ENCODE measurements at regions not wholly inside any gene's neighbourhood (a gene's known extent, or its start where the extent isn't known, plus 50 kb on each side); places are given as distances from the start of the nearest gene placed in this dataset.

DNA sequence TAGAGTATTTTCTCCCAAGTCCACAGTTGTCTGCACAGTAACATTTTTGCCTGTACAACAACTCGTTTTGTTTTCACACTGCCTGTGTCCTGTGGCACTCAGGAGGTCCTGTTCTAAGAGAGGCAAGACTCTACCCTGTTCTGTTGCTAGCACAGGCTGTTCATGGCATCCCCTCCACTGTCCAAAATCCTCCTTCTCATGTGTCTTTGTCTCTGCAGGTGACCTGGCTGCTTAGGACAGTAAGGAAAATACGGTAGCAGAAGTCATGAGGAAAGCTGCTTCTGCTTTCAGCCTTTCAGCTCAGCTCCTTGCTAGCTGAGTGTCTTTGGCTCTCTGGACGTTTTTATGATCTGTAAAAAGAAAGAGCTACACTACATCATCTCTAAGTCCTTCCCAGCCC, 205.9 kb downstream of the C1D start:
- no peaks in the 10 kb centered on the region for H3K9me3 ChIP-seq (ENCODE audit: low read length)
- H2AFZ ChIP-seq (ENCODE audit: low read length), result no peak overlapping the region
- H3K4me2 ChIP-seq (ENCODE audit: low read depth, low read length, poor library complexity, severe bottlenecking), result no peak overlapping the region
- H4K20me1 ChIP-seq (ENCODE audit: insufficient read depth, low read depth, low read length), result no peaks in the 10 kb centered on the region
- no peaks in the 10 kb centered on the region for H3K9me2 ChIP-seq (replicated peaks; ENCODE audit: insufficient read depth, low read length)
- no peaks in the 10 kb centered on the region for H3K79me2 ChIP-seq (ENCODE audit: low read length)
- no peaks in the 10 kb centered on the region for H3K36me3 ChIP-seq (ENCODE audit: insufficient read depth, low read length)
- peaks cover 6% of the 10 kb centered on the region for H3K4me1 ChIP-seq (ENCODE audit: low read length)
- H3K4me3 ChIP-seq (ENCODE audit: low read length), result no peak overlapping the region
- H3K9ac ChIP-seq (ENCODE audit: low read length), result no peak overlapping the region
- H3K27ac ChIP-seq (ENCODE audit: low read length), result no peak overlapping the region
- H3K27me3 ChIP-seq (ENCODE audit: low read length), result no peaks in the 10 kb centered on the region; the same call in 1 of the 2 replicates
- DNase-seq, result no peak

DNA sequence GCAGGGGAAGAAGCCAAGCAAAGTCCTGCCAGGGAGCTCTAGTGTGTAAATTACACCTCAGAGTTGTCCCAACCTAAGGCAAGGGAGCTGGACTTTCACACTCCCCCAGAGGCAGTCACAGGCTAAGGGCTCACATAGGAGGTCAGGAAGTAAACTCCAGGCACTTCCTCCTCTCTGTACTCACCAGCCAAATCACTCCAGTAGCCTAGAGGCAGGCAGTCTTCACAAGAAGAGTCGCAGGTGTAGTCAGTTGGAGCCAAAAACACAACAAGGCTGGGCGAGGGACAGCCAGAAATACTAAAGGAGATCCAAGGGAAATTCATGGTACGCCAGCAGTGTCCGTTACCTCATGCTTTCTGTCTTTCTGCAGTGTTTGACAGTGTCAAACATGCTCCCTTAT, 205.0 kb downstream of the C1D start:
- Histone ChIP-seq H3K36me3 (ENCODE audit: insufficient read depth, low read length) (no peaks in the 10 kb centered on the region), H3K9ac (ENCODE audit: low read length) (no peak overlapping the region), H2AFZ (ENCODE audit: low read length) (no peak overlapping the region), H3K79me2 (ENCODE audit: low read length) (no peaks in the 10 kb centered on the region), H3K9me2 (replicated peaks; ENCODE audit: insufficient read depth, low read length) (no peaks in the 10 kb centered on the region), H3K27ac (ENCODE audit: low read length) (no peak overlapping the region), H3K4me3 (ENCODE audit: low read length) (no peak overlapping the region), H3K27me3 (ENCODE audit: low read length) (no peaks in the 10 kb centered on the region), H4K20me1 (ENCODE audit: insufficient read depth, low read depth, low read length) (no peaks in the 10 kb centered on the region), H3K4me2 (ENCODE audit: low read depth, low read length, poor library complexity, severe bottlenecking) (no peak overlapping the region), H3K4me1 (ENCODE audit: low read length) (peaks cover 8% of the 10 kb centered on the region), H3K9me3 (ENCODE audit: low read length) (no peaks in the 10 kb centered on the region)
- no peak for DNase-seq

DNA sequence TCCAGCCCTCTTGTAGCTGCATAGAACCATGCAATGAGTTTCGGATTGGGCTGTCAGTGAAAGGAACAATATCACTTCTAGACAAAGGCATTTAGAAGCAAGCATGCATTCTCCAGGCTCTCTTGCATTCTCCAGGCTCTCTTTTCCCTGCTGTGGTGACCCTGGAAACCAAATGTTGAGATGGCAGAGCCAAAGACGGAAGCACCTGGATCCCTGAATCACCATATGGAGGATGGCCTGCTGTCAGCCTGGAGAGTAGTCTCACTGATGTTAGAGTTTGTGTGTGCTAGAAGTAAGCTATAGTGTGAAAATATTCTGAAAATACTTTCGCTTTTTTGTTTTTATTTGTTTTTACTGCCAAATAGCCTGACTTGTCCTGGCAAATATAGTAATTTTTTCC, 203.9 kb downstream of the C1D start:
- Histone ChIP-seq H3K9me2 (replicated peaks; ENCODE audit: insufficient read depth, low read length) (no peaks in the 10 kb centered on the region), H3K9ac (ENCODE audit: low read length) (no peak overlapping the region), H3K4me2 (ENCODE audit: low read depth, low read length, poor library complexity, severe bottlenecking) (no peak overlapping the region), H3K4me3 (ENCODE audit: low read length) (no peak overlapping the region), H2AFZ (ENCODE audit: low read length) (no peak overlapping the region), H3K27me3 (ENCODE audit: low read length) (no peaks in the 10 kb centered on the region), H3K79me2 (ENCODE audit: low read length) (no peaks in the 10 kb centered on the region), H3K36me3 (ENCODE audit: insufficient read depth, low read length) (no peaks in the 10 kb centered on the region), H4K20me1 (ENCODE audit: insufficient read depth, low read depth, low read length) (no peaks in the 10 kb centered on the region), H3K4me1 (ENCODE audit: low read length) (peaks cover 8% of the 10 kb centered on the region), H3K9me3 (ENCODE audit: low read length) (no peaks in the 10 kb centered on the region), H3K27ac (ENCODE audit: low read length) (no peak overlapping the region)
- no peak for DNase-seq

DNA sequence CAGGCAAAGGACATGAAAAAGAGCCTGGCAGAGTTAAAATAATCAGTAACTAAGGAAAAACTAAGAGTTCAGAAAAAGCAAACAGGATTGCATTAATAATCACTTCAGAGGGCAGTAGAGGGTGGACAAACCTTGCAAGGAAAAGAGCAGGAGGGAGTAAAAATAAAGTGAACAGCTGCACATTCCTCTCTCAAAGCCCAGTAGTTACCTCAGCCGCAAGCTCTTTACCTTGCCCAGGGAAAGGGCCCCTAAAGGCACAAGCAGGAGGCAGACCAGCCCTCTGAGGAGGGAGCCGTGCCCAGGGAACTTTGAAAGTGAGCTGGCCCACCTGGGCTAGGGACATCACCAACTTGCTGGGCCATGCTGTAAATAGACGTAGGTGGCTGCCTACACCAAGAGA, 196.9 kb downstream of the C1D start:
- no peaks in the 10 kb centered on the region for H3K79me2 ChIP-seq (ENCODE audit: low read length)
- no peaks in the 10 kb centered on the region for H3K36me3 ChIP-seq (ENCODE audit: insufficient read depth, low read length)
- H3K9me3 ChIP-seq (ENCODE audit: low read length), result no peaks in the 10 kb centered on the region
- no peak overlapping the region for H2AFZ ChIP-seq (ENCODE audit: low read length)
- no peak overlapping the region for H3K4me3 ChIP-seq (ENCODE audit: low read length)
- no peak overlapping the region for H3K9ac ChIP-seq (ENCODE audit: low read length)
- H3K4me2 ChIP-seq (ENCODE audit: low read depth, low read length, poor library complexity, severe bottlenecking), result no peak overlapping the region
- H3K27ac ChIP-seq (ENCODE audit: low read length), result no peak overlapping the region
- no peaks in the 10 kb centered on the region for H3K9me2 ChIP-seq (replicated peaks; ENCODE audit: insufficient read depth, low read length)
- peaks cover 8% of the 10 kb centered on the region for H3K4me1 ChIP-seq (ENCODE audit: low read length)
- no peak for DNase-seq
- H3K27me3 ChIP-seq (ENCODE audit: low read length), result no peaks in the 10 kb centered on the region
- H4K20me1 ChIP-seq (ENCODE audit: insufficient read depth, low read depth, low read length), result no peaks in the 10 kb centered on the region

DNA sequence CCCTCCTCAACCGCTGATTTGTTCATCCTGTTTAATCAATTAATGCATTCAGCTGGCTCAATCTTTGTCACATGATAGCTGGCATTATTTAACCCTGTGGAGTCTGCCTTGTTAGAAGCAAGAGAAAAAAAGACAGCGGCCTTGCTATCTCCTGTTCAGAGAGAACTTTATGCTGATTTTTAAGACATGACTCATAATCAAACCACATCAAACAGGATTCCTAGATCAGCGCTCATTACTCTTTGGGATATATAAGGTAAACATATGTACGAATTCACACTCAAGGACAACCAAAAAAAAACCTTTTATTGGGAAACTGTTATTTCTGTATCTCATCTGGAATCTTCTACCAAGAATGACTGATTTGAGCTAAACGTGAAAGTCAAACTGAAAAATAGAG, 195.1 kb downstream of the C1D start:
- Histone ChIP-seq H3K79me2 (ENCODE audit: low read length) (no peaks in the 10 kb centered on the region), H3K4me3 (ENCODE audit: low read length) (no peak overlapping the region), H3K9ac (ENCODE audit: low read length) (no peak overlapping the region), H3K9me3 (ENCODE audit: low read length) (no peaks in the 10 kb centered on the region), H3K27me3 (ENCODE audit: low read length) (no peaks in the 10 kb centered on the region), H2AFZ (ENCODE audit: low read length) (no peak overlapping the region), H3K27ac (ENCODE audit: low read length) (no peak overlapping the region), H3K9me2 (replicated peaks; ENCODE audit: insufficient read depth, low read length) (no peaks in the 10 kb centered on the region), H3K4me2 (ENCODE audit: low read depth, low read length, poor library complexity, severe bottlenecking) (no peak overlapping the region), H3K36me3 (ENCODE audit: insufficient read depth, low read length) (no peaks in the 10 kb centered on the region), H3K4me1 (ENCODE audit: low read length) (no peaks in the 10 kb centered on the region), H4K20me1 (ENCODE audit: insufficient read depth, low read depth, low read length) (no peaks in the 10 kb centered on the region)
- DNase-seq, result no peak

DNA sequence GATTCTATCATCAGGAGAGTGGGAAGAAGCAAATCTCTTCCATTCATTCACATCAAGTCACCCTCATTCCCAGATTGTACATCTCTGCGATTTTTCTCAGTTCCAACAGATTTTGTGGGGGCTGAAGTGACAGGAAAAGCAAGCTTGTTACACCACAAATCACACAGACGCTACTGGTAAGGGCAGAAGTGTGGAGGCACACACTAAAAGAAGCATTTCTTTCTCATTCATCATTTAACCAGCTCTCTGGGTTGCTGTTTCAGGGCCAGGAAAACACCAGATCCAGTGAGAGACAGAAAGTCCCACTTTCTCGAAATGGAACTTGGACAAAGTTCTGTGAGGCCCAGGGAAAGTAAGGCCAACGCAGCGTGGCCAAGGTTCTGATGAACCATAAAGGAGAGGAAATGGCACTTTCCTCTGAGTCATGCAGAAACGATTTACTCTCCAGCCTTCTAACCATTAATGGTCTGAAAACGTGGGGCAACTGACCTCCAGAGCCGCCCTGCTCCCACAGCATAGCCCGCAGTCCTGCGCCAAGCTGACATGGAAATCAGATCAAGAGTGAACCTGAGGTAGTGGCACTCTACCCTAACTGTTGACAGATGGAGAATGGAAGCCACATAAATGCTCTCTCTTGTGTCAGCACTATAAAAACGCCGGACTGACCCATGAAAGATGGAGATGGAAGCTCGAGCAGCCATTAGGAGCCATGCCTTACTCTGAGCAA, 191.0 kb downstream of the C1D start:
- no peak overlapping the region for H3K4me3 ChIP-seq (ENCODE audit: low read length)
- DNase-seq, result no peak
- no peak overlapping the region for H2AFZ ChIP-seq (ENCODE audit: low read length)
- no peak overlapping the region for H3K9ac ChIP-seq (ENCODE audit: low read length)
- H3K9me2 ChIP-seq (replicated peaks; ENCODE audit: insufficient read depth, low read length), result no peaks in the 10 kb centered on the region
- no peaks in the 10 kb centered on the region for H3K9me3 ChIP-seq (ENCODE audit: low read length)
- no peaks in the 10 kb centered on the region for H3K27me3 ChIP-seq (ENCODE audit: low read length)
- H3K79me2 ChIP-seq (ENCODE audit: low read length), result no peaks in the 10 kb centered on the region
- no peak overlapping the region for H3K27ac ChIP-seq (ENCODE audit: low read length)
- H3K4me1 ChIP-seq (ENCODE audit: low read length), result no peaks in the 10 kb centered on the region
- no peaks in the 10 kb centered on the region for H4K20me1 ChIP-seq (ENCODE audit: insufficient read depth, low read depth, low read length)
- no peaks in the 10 kb centered on the region for H3K36me3 ChIP-seq (ENCODE audit: insufficient read depth, low read length)
- H3K4me2 ChIP-seq (ENCODE audit: low read depth, low read length, poor library complexity, severe bottlenecking), result no peak overlapping the region

DNA sequence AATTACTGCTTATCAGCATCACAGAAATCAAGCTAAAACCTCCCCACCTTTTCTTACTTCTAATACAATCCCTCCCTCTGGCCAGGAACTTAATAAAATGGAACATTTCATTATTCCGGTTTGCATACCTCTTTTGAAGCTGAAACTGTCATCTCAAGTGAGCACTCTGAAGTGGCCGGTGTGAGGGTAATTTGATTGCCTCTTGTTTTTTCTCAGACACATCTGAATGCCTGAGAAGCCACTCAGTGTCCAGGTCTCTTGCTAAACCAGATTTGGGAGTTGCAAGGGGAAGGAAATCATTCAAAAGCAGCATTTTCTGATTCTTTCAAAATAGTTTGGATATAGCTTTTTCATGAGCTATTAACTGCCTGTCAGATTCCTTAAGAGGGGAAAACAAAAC, 190.3 kb downstream of the C1D start:
- DNase-seq, result no peak
- H3K27me3 ChIP-seq (ENCODE audit: low read length), result no peaks in the 10 kb centered on the region
- no peaks in the 10 kb centered on the region for H3K79me2 ChIP-seq (ENCODE audit: low read length)
- H2AFZ ChIP-seq (ENCODE audit: low read length), result no peak overlapping the region
- H3K4me1 ChIP-seq (ENCODE audit: low read length), result no peaks in the 10 kb centered on the region
- H3K9ac ChIP-seq (ENCODE audit: low read length), result no peak overlapping the region
- H3K36me3 ChIP-seq (ENCODE audit: insufficient read depth, low read length), result no peaks in the 10 kb centered on the region
- no peak overlapping the region for H3K27ac ChIP-seq (ENCODE audit: low read length)
- no peak overlapping the region for H3K4me3 ChIP-seq (ENCODE audit: low read length)
- no peaks in the 10 kb centered on the region for H3K9me3 ChIP-seq (ENCODE audit: low read length)
- no peaks in the 10 kb centered on the region for H4K20me1 ChIP-seq (ENCODE audit: insufficient read depth, low read depth, low read length)
- H3K9me2 ChIP-seq (replicated peaks; ENCODE audit: insufficient read depth, low read length), result no peaks in the 10 kb centered on the region
- no peak overlapping the region for H3K4me2 ChIP-seq (ENCODE audit: low read depth, low read length, poor library complexity, severe bottlenecking)

DNA sequence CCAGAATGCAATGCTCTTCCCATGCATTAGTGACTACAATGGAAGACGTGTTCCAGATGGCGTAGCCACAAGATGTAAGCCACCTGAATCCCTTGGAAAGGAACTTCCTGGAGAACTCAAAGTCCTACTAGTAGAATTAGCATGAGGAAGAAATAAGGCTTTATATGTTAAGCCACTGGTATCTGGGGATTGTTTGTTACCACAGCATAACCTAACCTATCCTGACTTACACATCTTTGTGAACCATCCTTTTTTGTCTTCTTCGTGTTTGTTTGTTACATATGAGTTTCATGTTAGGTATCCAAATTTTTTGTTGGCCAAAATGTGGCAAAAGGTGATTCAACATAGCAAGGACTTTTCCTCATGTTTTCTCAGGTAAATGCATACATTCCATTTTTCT, 188.9 kb downstream of the C1D start:
- Histone ChIP-seq H3K9me3 (ENCODE audit: low read length) (no peaks in the 10 kb centered on the region), H3K9me2 (replicated peaks; ENCODE audit: insufficient read depth, low read length) (no peaks in the 10 kb centered on the region), H3K27ac (ENCODE audit: low read length) (no peak overlapping the region), H3K36me3 (ENCODE audit: insufficient read depth, low read length) (no peaks in the 10 kb centered on the region), H3K9ac (ENCODE audit: low read length) (no peak overlapping the region), H4K20me1 (ENCODE audit: insufficient read depth, low read depth, low read length) (no peaks in the 10 kb centered on the region), H3K4me3 (ENCODE audit: low read length) (no peak overlapping the region), H3K79me2 (ENCODE audit: low read length) (no peaks in the 10 kb centered on the region), H3K27me3 (ENCODE audit: low read length) (no peaks in the 10 kb centered on the region), H3K4me1 (ENCODE audit: low read length) (no peaks in the 10 kb centered on the region), H2AFZ (ENCODE audit: low read length) (no peak overlapping the region), H3K4me2 (ENCODE audit: low read depth, low read length, poor library complexity, severe bottlenecking) (no peak overlapping the region)
- no peak for DNase-seq

DNA sequence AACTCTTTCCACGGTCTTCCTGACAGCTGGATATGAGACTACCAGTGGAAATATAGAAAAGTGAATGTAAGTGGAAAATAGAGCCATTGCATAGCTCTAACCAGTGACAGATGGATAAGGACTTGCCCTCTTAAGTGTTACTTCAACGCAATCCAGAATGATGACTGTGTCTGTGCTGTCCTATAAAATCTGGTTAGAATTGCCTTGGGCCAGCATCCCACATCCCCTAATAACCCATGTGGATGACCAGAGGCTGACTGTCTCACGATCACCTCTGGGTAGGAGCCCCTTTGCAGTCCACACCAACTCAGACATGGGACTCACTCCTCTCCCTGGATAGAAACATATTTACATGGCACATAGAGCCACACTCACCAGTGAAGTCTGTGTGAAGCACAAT, 186.6 kb downstream of the C1D start:
- Histone ChIP-seq H3K4me2 (ENCODE audit: low read depth, low read length, poor library complexity, severe bottlenecking) (no peak overlapping the region), H3K4me3 (ENCODE audit: low read length) (no peak overlapping the region)

More for the DNA sequence above, 186.6 kb downstream of the C1D start:
- H3K9me2 ChIP-seq (replicated peaks; ENCODE audit: insufficient read depth, low read length), result no peaks in the 10 kb centered on the region
- no peaks in the 10 kb centered on the region for H3K4me1 ChIP-seq (ENCODE audit: low read length)
- no peak for DNase-seq
- H2AFZ ChIP-seq (ENCODE audit: low read length), result no peak overlapping the region
- no peak overlapping the region for H3K27ac ChIP-seq (ENCODE audit: low read length)
- no peaks in the 10 kb centered on the region for H3K9me3 ChIP-seq (ENCODE audit: low read length)
- no peaks in the 10 kb centered on the region for H4K20me1 ChIP-seq (ENCODE audit: insufficient read depth, low read depth, low read length)
- no peaks in the 10 kb centered on the region for H3K36me3 ChIP-seq (ENCODE audit: insufficient read depth, low read length)
- H3K79me2 ChIP-seq (ENCODE audit: low read length), result no peaks in the 10 kb centered on the region
- no peaks in the 10 kb centered on the region for H3K27me3 ChIP-seq (ENCODE audit: low read length)
- no peak overlapping the region for H3K9ac ChIP-seq (ENCODE audit: low read length)

Data from Karpas-422 (cell line).